ENCODE measurements at regions not wholly inside any gene's neighbourhood (a gene's known extent, or its start where the extent isn't known, plus 50 kb on each side); places are given as distances from the start of the nearest gene placed in this dataset.

DNA sequence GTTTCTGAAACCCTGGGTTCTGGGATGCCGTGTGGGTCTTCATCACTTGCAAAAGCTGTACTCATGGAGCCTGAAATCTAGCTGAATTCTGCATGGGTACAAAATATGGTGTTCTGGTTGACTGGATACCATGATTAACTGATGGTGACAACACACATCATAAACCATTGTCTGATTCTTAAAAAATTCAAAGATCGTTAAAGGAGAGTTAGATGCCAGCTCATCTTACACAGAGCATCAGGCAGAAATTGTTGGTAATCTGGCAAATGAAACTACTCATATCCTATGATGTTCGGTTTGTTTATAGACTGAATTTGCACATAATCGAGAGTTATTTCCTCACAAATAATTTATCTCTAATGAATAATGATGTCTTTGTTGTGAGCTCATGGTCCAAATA, 218.1 kb upstream of the PKN2 start:
- H3K27ac ChIP-seq, result no peak overlapping the region
- intact Hi-C loops (cut with DNase I), result no loop called here
- H3K36me3 ChIP-seq, result no peaks in the 10 kb centered on the region
- TF ChIP-seq, protein P1, sequence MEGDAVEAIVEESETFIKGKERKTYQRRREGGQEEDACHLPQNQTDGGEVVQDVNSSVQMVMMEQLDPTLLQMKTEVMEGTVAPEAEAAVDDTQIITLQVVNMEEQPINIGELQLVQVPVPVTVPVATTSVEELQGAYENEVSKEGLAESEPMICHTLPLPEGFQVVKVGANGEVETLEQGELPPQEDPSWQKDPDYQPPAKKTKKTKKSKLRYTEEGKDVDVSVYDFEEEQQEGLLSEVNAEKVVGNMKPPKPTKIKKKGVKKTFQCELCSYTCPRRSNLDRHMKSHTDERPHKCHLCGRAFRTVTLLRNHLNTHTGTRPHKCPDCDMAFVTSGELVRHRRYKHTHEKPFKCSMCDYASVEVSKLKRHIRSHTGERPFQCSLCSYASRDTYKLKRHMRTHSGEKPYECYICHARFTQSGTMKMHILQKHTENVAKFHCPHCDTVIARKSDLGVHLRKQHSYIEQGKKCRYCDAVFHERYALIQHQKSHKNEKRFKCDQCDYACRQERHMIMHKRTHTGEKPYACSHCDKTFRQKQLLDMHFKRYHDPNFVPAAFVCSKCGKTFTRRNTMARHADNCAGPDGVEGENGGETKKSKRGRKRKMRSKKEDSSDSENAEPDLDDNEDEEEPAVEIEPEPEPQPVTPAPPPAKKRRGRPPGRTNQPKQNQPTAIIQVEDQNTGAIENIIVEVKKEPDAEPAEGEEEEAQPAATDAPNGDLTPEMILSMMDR (IDR thresholded peaks at IDR 0.05), result no peak
- no peak for DNase-seq (ENCODE audit: low spot score in 2 of 2)
- H3K27me3 ChIP-seq, result no peaks in the 10 kb centered on the region
- no peak overlapping the region for H3K4me3 ChIP-seq
- no peaks in the 10 kb centered on the region for H3K9me3 ChIP-seq
- no peaks in the 10 kb centered on the region for H3K4me1 ChIP-seq

DNA sequence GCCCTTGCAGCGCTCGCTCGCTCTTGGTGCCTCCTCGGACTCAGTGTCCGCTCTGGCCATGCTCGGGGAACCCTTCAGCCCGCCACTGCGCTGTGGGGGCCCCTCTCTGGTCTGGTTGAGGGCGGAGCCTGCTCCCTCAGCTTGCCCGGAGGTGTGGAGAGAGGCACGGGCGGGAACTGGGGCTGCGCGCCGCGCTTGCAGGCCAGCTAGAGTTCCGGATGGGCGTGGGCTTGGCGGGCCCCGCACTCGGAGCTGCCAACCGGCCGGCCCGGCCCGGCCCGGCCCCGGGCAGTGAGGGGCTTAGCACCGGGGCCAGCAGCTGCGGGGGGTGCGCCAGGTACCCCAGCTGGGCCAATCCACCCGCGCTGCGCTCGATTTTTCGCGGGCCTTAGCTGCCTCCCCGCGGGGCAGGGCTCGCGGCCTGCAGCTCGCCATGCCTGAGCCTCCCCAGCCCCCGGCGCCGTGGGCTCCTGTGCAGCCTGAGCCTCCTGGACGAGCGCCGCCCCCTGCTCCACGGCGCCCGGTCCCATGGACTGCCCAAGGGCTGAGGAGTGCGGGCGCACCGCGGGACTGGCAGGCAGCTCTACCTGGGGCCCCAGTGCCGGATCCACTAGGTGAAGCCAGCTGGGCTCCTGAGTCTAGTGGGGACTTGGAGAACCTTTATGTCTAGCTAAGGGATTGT, 217.0 kb upstream of the PKN2 start:
- Histone ChIP-seq H3K36me3 (no peaks in the 10 kb centered on the region), H3K27ac (no peak overlapping the region), H3K4me3 (no peak overlapping the region), H3K4me1 (no peaks in the 10 kb centered on the region), H3K9me3 (no peaks in the 10 kb centered on the region), H3K27me3 (no peaks in the 10 kb centered on the region)
- TF ChIP-seq, protein P1 (IDR thresholded peaks at IDR 0.05), result no peak
- DNase-seq (ENCODE audit: low spot score in 2 of 2), result no peak
- intact Hi-C loops (cut with DNase I), result no loop called here

DNA sequence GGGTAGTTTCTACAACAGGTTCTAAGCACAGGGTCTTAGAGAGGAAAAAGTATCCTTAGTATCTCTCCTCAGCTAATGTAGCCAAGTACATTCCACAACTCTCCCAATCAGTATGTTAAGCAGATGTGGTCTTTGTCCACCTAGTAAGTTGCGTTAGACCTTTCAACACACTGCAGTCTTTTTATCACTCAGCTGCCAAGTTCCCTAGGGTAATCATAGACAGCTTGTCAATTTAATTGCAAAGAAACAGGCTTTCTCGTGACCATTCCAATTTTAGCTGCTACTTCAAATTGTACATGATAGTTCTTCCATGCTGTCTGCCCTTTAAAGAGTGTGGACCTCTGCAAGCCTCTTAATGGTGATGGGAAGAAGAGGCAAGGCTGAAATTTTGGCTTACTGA, 211.8 kb upstream of the PKN2 start:
- Histone ChIP-seq H3K9me3 (no peaks in the 10 kb centered on the region), H3K4me3 (no peak overlapping the region), H3K27me3 (no peaks in the 10 kb centered on the region), H3K27ac (no peak overlapping the region), H3K36me3 (no peaks in the 10 kb centered on the region), H3K4me1 (no peaks in the 10 kb centered on the region)
- TF ChIP-seq, protein P1 (IDR thresholded peaks at IDR 0.05), result no peak
- intact Hi-C loops (cut with DNase I), result no loop called here
- DNase-seq (ENCODE audit: low spot score in 2 of 2), result no peak

DNA sequence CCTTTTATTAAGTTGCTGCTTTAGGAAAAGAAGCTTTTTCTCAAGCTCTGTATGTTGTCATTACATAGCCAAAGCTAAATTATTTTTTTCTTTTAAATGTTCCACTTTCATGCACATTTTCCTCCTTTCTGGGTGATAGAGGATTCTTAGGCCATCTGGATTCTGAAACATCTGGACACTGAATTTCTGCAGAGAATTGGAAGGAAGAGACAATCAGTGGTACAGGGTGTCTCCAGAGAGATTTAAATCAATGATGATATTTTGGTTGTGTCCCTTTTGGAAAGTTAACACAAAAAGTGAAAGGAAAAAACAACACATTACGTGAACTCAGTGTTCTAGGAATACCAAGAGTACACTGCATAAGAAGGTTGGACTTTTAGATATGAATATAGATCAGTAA, 211.4 kb upstream of the PKN2 start:
- no peak overlapping the region for H3K4me3 ChIP-seq
- no peak overlapping the region for H3K27ac ChIP-seq
- no peaks in the 10 kb centered on the region for H3K27me3 ChIP-seq
- H3K9me3 ChIP-seq, result no peaks in the 10 kb centered on the region
- intact Hi-C loops (cut with DNase I), result no loop called here
- no peak for DNase-seq (ENCODE audit: low spot score in 2 of 2)
- H3K4me1 ChIP-seq, result no peaks in the 10 kb centered on the region
- TF ChIP-seq, protein P1 (IDR thresholded peaks at IDR 0.05), result no peak
- no peaks in the 10 kb centered on the region for H3K36me3 ChIP-seq

DNA sequence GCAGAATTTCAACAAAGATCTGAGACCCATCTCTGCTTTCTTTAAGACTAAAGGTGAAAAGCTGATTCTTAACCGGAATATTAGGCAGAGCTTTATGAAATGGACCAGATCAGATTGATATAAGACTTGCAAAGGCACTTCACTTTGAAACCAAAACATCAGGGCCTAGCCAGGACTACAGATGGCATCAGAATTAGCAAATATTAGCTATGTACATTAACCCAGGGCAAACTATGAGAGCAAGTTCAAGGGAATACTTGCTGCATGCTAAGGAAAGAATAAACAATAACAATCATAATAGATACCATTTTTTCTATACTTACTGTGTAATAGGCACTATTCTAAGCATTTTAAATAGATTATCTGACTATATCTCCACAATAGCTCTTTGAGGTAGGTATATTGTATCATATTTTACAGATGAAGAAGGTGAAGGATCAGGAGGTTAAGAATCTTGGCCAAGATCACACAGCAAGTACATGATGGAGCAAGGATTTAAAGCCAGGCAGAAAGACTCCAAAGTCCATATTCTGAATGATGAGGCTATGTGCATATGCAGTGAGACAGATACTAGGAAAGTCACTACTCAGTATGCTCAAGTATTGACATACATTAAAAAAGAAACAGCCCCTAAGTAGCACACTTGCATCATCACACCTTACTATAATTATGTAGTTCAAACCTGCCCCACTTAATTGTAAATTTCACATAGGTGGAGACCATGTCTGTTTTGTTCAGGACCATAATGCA, 209.3 kb upstream of the PKN2 start:
- Histone ChIP-seq H3K36me3 (no peaks in the 10 kb centered on the region), H3K9me3 (no peaks in the 10 kb centered on the region), H3K27ac (no peak overlapping the region), H3K4me1 (no peaks in the 10 kb centered on the region), H3K4me3 (no peak overlapping the region), H3K27me3 (no peaks in the 10 kb centered on the region)
- DNase-seq (ENCODE audit: low spot score in 2 of 2), result no peak
- intact Hi-C loops (cut with DNase I), result no loop called here
- TF ChIP-seq, protein P1 (IDR thresholded peaks at IDR 0.05), result no peak

Data from ascending aorta (tissue), 2 donors.